EL (cell line): ENCODE measurements at regions not wholly inside any gene's neighbourhood (a gene's known extent, or its start where the extent isn't known, plus 50 kb on each side); places are given as distances from the start of the nearest gene placed in this dataset.
"Not testable (repeated sequence)": the region's sequence is repeated elsewhere in the genome, so short reads cannot be mapped to it uniquely, and the experiment has no call there.

Experiments used
- DNase-seq: peaks from one replicate; pipeline ENCODE4 v3.0.0-alpha.2; 2016

GRCh38 chr7:35975851-35976454, 175.1 kb downstream of the SEPTIN7 start:
- peak; percentile 70 for DNase-seq

- not testable (repeated sequence) for DNase-seq
Measured at GRCh38 chr7:35978816-35979640, 174.0 kb upstream of the EEPD1 start.

- no peak for DNase-seq
Measured at GRCh38 chr7:35982600-35982999, 170.5 kb upstream of the EEPD1 start.

GRCh38 chr7:35983626-35984025, 169.4 kb upstream of the EEPD1 start:
- DNase-seq: peak; percentile 18

- peak; percentile 75 for DNase-seq
Measured at GRCh38 chr7:35985126-35985754, 167.8 kb upstream of the EEPD1 start.

GRCh38 chr7:35987016-35987415, 166.0 kb upstream of the EEPD1 start:
- no peak for DNase-seq

GRCh38 chr7:35988105-35988504, 164.9 kb upstream of the EEPD1 start:
- DNase-seq: no peak

GRCh38 chr7:35988818-35989217, 164.2 kb upstream of the EEPD1 start:
- DNase-seq: no peak

GRCh38 chr7:35991511-35992232, 161.4 kb upstream of the EEPD1 start:
- no peak for DNase-seq

GRCh38 chr7:35992436-35992835, 160.6 kb upstream of the EEPD1 start:
- DNase-seq: peak; percentile 8

- DNase-seq: peak; percentile 16
Measured at GRCh38 chr7:35993113-35993512, 159.9 kb upstream of the EEPD1 start.

GRCh38 chr7:35993676-35994606, 159.1 kb upstream of the EEPD1 start:
- DNase-seq: peak; percentile 11

- DNase-seq: no peak
Measured at GRCh38 chr7:35995334-35995733, 157.7 kb upstream of the EEPD1 start.

- DNase-seq: no peak
Measured at GRCh38 chr7:35998481-35998880, 154.6 kb upstream of the EEPD1 start.

GRCh38 chr7:36001546-36001945, 151.5 kb upstream of the EEPD1 start:
- peak; percentile 20 for DNase-seq

GRCh38 chr7:36002900-36003299, 150.2 kb upstream of the EEPD1 start:
- DNase-seq: no peak

- DNase-seq: no peak
Measured at GRCh38 chr7:36003343-36003742, 149.7 kb upstream of the EEPD1 start.

- no peak for DNase-seq
Measured at GRCh38 chr7:36005293-36005692, 147.8 kb upstream of the EEPD1 start.

GRCh38 chr7:36005876-36006275, 147.2 kb upstream of the EEPD1 start:
- DNase-seq: no peak

GRCh38 chr7:36006636-36007229, 146.3 kb upstream of the EEPD1 start:
- no peak for DNase-seq

GRCh38 chr7:36010656-36011587, 142.1 kb upstream of the EEPD1 start:
- no peak for DNase-seq
